Keratinocyte (primary cell): ENCODE measurements at regions not wholly inside any gene's neighbourhood (a gene's known extent, or its start where the extent isn't known, plus 50 kb on each side); places are given as distances from the start of the nearest gene placed in this dataset.

Source experiments
- DNase-seq: peaks from one replicate; pipeline ENCODE4 v3.0.0-alpha.2; 2011; ENCODE audit warnings: low read depth, missing footprints, low spot score
- FAIRE-seq: peaks from 2 replicates; lab custom pipeline; 2011; peaks lifted over from hg19 to GRCh38; lab: Jason Lieb, UNC
- H2AFZ ChIP-seq: 2 replicates; pipeline ENCODE4 v1.6.0; 2012; ENCODE audit warnings: low read length, control low read depth, inconsistent platforms; ENCODE audit not compliant: control insufficient read depth
- H3K27ac ChIP-seq: 2 replicates; pipeline ENCODE4 v1.5.1; 2011; ENCODE audit warnings: low read length; ENCODE audit not compliant: control insufficient read depth, insufficient read depth
- H3K27me3 ChIP-seq: 3 replicates; pipeline ENCODE4 v1.6.0; 2011; ENCODE audit warnings: low read length; ENCODE audit not compliant: control insufficient read depth, insufficient read depth; ENCODE audit errors: extremely low read depth
- H3K36me3 ChIP-seq, 2 experiments: 2 replicates in 1 of 2; 3 replicates in 1 of 2; pipeline ENCODE4 v1.5.1; 2011; ENCODE audit warnings: low read length in 2 of 2, mild to moderate bottlenecking in 1 of 2; ENCODE audit not compliant: control insufficient read depth in 2 of 2, insufficient read depth in 2 of 2; ENCODE audit errors: extremely low read depth in 1 of 2
- H3K4me1 ChIP-seq: 3 replicates; pipeline ENCODE4 v1.5.1; 2011; ENCODE audit warnings: low read length; ENCODE audit not compliant: control insufficient read depth, insufficient read depth; ENCODE audit errors: extremely low read depth
- H3K4me2 ChIP-seq: 3 replicates; pipeline ENCODE4 v1.6.0; 2011; ENCODE audit warnings: low read depth, low read length; ENCODE audit not compliant: control insufficient read depth, insufficient read depth; ENCODE audit errors: extremely low read depth
- H3K4me3 ChIP-seq, 3 experiments: fragments of 200-600 bp in 1 of 3; sonication (generic) in 1 of 3; 2 replicates in 2 of 3; 3 replicates in 1 of 3; pipeline ENCODE4 v1.5.1; 2011 to 2016; ENCODE audit warnings: low read length in 3 of 3, mild to moderate bottlenecking in 3 of 3, control low read depth in 2 of 3, inconsistent platforms in 1 of 3, low read depth in 1 of 3, mixed read lengths in 1 of 3, mixed run types in 1 of 3, moderate library complexity in 1 of 3; ENCODE audit not compliant: control insufficient read depth in 2 of 3, insufficient read depth in 2 of 3; ENCODE audit errors: extremely low read depth in 1 of 3
- H3K79me2 ChIP-seq: 2 replicates; pipeline ENCODE4 v1.6.0; 2012; ENCODE audit warnings: low read length; ENCODE audit not compliant: control insufficient read depth, insufficient read depth
- H3K9ac ChIP-seq: 3 replicates; pipeline ENCODE4 v1.6.0; 2011; ENCODE audit warnings: low read length; ENCODE audit not compliant: control insufficient read depth, insufficient read depth; ENCODE audit errors: extremely low read depth
- H3K9me1 ChIP-seq: 3 replicates; pipeline ENCODE4 v1.6.0; 2011; ENCODE audit warnings: low read length; ENCODE audit not compliant: control insufficient read depth, insufficient read depth; ENCODE audit errors: extremely low read depth
- H3K9me3 ChIP-seq: 2 replicates; pipeline ENCODE4 v1.5.1; 2012; ENCODE audit warnings: low read depth, low read length; ENCODE audit not compliant: control insufficient read depth
- H4K20me1 ChIP-seq: 3 replicates; pipeline ENCODE4 v1.6.0; 2011; ENCODE audit warnings: low read length; ENCODE audit not compliant: control insufficient read depth, insufficient read depth; ENCODE audit errors: extremely low read depth
- CTCF ChIP-seq, 3 experiments: IDR thresholded peaks in 1 of 3; conservative IDR thresholded peaks in 1 of 3; optimal IDR thresholded peaks in 1 of 3; 2 replicates in 2 of 3; 3 replicates in 1 of 3; pipeline versions ENCODE3 to v1.5.1; 2011; ENCODE audit warnings: low read length in 3 of 3, mild to moderate bottlenecking in 3 of 3, moderate library complexity in 2 of 3, control low read depth in 1 of 3, inconsistent platforms in 1 of 3; ENCODE audit not compliant: insufficient read depth in 2 of 3; ENCODE audit errors: extremely low read depth in 1 of 3
- EZH2 ChIP-seq: IDR thresholded peaks from one replicate; pipeline ENCODE4 v1.6.1; 2012; ENCODE audit warnings: inconsistent platforms, mild to moderate bottlenecking, low read length, moderate library complexity
- dilution Hi-C: fragments of 300-500 bp; cut with MboI; formaldehyde crosslinking; loops from one replicate; pipeline ENCODE4 v1.7.0; 2020; ENCODE audit warnings: low sequenced_read_pairs; ENCODE audit not compliant: extremely low pct_ligation_motif_present

- Histone ChIP-seq H3K79me2 (no peaks in the 10 kb centered on the region), H3K27me3 (no peaks in the 10 kb centered on the region), H2AFZ (no peak overlapping the region), H3K9me3 (no peaks in the 10 kb centered on the region), H3K4me2 (no peak overlapping the region), H3K9me1 (no peaks in the 10 kb centered on the region), H3K36me3 (no peaks in the 10 kb centered on the region), H3K9ac (no peak overlapping the region), H3K4me3 (no peak overlapping the region), H4K20me1 (no peaks in the 10 kb centered on the region), H3K27ac (no peak overlapping the region), H3K4me1 (no peaks in the 10 kb centered on the region)
- dilution Hi-C loops: no loop called here
- FAIRE-seq: no peak
- TF ChIP-seq EZH2 (no peak), CTCF (optimal IDR thresholded peaks at IDR 0.05 in 1 of 3, IDR thresholded peaks at IDR 0.05 in 1 of 3, conservative IDR thresholded peaks at IDR 0.05 in 1 of 3; ENCODE audit: extremely low read depth in 1 of 3, insufficient read depth in 2 of 3, low read length in 3 of 3) (no peak)
- no peak for DNase-seq
Observed at GRCh38 chr4:116449764-116450163, 635.6 kb downstream of the TRAM1L1 start.

GRCh38 chr4:116444117-116444516 lies 641.3 kb downstream of the TRAM1L1 start:
- dilution Hi-C loops: no loop called here
- Histone ChIP-seq H3K27ac (no peak overlapping the region), H3K79me2 (no peaks in the 10 kb centered on the region), H3K9ac (no peak overlapping the region), H3K4me2 (no peak overlapping the region), H4K20me1 (no peaks in the 10 kb centered on the region), H2AFZ (no peak overlapping the region), H3K4me1 (no peaks in the 10 kb centered on the region), H3K27me3 (no peaks in the 10 kb centered on the region), H3K36me3 (no peaks in the 10 kb centered on the region), H3K4me3 (no peak overlapping the region), H3K9me3 (no peaks in the 10 kb centered on the region), H3K9me1 (no peaks in the 10 kb centered on the region)
- FAIRE-seq: no peak
- no peak for DNase-seq
- TF ChIP-seq CTCF (optimal IDR thresholded peaks at IDR 0.05 in 1 of 3, IDR thresholded peaks at IDR 0.05 in 1 of 3, conservative IDR thresholded peaks at IDR 0.05 in 1 of 3; ENCODE audit: extremely low read depth in 1 of 3, insufficient read depth in 2 of 3, low read length in 3 of 3) (no peak), EZH2 (no peak)
